Ascending aorta (tissue), 2 donors: ENCODE measurements at regions not wholly inside any gene's neighbourhood (a gene's known extent, or its start where the extent isn't known, plus 50 kb on each side); places are given as distances from the start of the nearest gene placed in this dataset.

ENCODE experiments used
- DNase-seq, 2 donors: peaks; one replicate each; pipeline ENCODE4 v3.0.0-alpha.2; 2019; ENCODE audit warnings: low spot score in 2 of 2
- H3K27ac ChIP-seq, 2 donors: fragments of 200-600 bp; sonication (generic); one replicate each; pipeline ENCODE4 v1.5.1; 2016 to 2017; ENCODE audit warnings: mild to moderate bottlenecking in 1 of 2
- H3K27me3 ChIP-seq: fragments of 200-600 bp; sonication (generic); one replicate; pipeline ENCODE4 v1.5.1; 2017
- H3K36me3 ChIP-seq, 2 donors: fragments of 200-600 bp; sonication (generic); one replicate each; pipeline ENCODE4 v1.5.1; 2016
- H3K4me1 ChIP-seq, 2 donors: fragments of 200-600 bp; sonication (generic); one replicate each; pipeline ENCODE4 v1.5.1; 2016 to 2017; ENCODE audit warnings: mild to moderate bottlenecking in 1 of 2
- H3K4me3 ChIP-seq, 2 donors: fragments of 200-600 bp; sonication (generic); one replicate each; pipeline ENCODE4 v1.5.1; 2016 to 2017; ENCODE audit warnings: mild to moderate bottlenecking in 1 of 2
- H3K9me3 ChIP-seq, 2 donors: fragments of 200-600 bp; sonication (generic); one replicate each; pipeline ENCODE4 v1.5.1; 2016
- CTCF ChIP-seq, 3 experiments: fragments of 200-600 bp in 2 of 3; fragments of 450-650 bp in 1 of 3; sonication (generic) in 2 of 3; IDR thresholded peaks; one replicate each; pipeline ENCODE4 v1.5.1; 2016 to 2019; ENCODE audit warnings: antibody characterized with exemption in 3 of 3, mild to moderate bottlenecking in 1 of 3, moderate library complexity in 1 of 3
- intact Hi-C: fragments of 100-400 bp; cut with DNase I; formaldehyde crosslinking; loops from one replicate; pipeline ENCODE4 v1.15.1; 2023

- no peak for TF ChIP-seq CTCF (IDR thresholded peaks at IDR 0.05)
- Histone ChIP-seq H3K9me3 (no peaks in the 10 kb centered on the region), H3K27ac (no peak overlapping the region), H3K27me3 (no peaks in the 10 kb centered on the region), H3K36me3 (no peaks in the 10 kb centered on the region), H3K4me3 (no peak overlapping the region), H3K4me1 (no peaks in the 10 kb centered on the region)
- DNase-seq: no peak
- intact Hi-C loops: no loop called here
Observed at GRCh38 chr4:178811356-178811755, 1369.1 kb upstream of the AGA start.

- H3K4me3 ChIP-seq: no peak overlapping the region
- no peaks in the 10 kb centered on the region for H3K36me3 ChIP-seq
- TF ChIP-seq CTCF (IDR thresholded peaks at IDR 0.05): no peak
- H3K9me3 ChIP-seq: no peaks in the 10 kb centered on the region
- intact Hi-C loops: no loop called here
- no peak overlapping the region for H3K27ac ChIP-seq
- no peaks in the 10 kb centered on the region for H3K4me1 ChIP-seq
- H3K27me3 ChIP-seq: no peaks in the 10 kb centered on the region
- DNase-seq: no peak
Observed at GRCh38 chr4:178812866-178813265, 1370.6 kb upstream of the AGA start.

- TF ChIP-seq CTCF (IDR thresholded peaks at IDR 0.05): no peak
- Histone ChIP-seq H3K4me3 (no peak overlapping the region), H3K27ac (no peak overlapping the region), H3K36me3 (no peaks in the 10 kb centered on the region), H3K9me3 (no peaks in the 10 kb centered on the region), H3K4me1 (no peaks in the 10 kb centered on the region), H3K27me3 (no peaks in the 10 kb centered on the region)
- DNase-seq: no peak
- intact Hi-C loops: no loop called here
Observed at GRCh38 chr4:178814908-178815307, 1372.7 kb upstream of the AGA start.

GRCh38 chr4:178823673-178824295, 1381.5 kb upstream of the AGA start:
- Histone ChIP-seq H3K27me3 (no peaks in the 10 kb centered on the region), H3K27ac (no peak overlapping the region), H3K9me3 (no peaks in the 10 kb centered on the region), H3K36me3 (no peaks in the 10 kb centered on the region), H3K4me1 (no peaks in the 10 kb centered on the region), H3K4me3 (no peak overlapping the region)
- no peak for DNase-seq
- no peak for TF ChIP-seq CTCF (IDR thresholded peaks at IDR 0.05)
- intact Hi-C loops: no loop called here

GRCh38 chr4:178836865-178837264, 1394.6 kb upstream of the AGA start:
- no peak overlapping the region for H3K27ac ChIP-seq
- H3K4me1 ChIP-seq: no peaks in the 10 kb centered on the region
- no peaks in the 10 kb centered on the region for H3K36me3 ChIP-seq
- DNase-seq: no peak
- no peaks in the 10 kb centered on the region for H3K27me3 ChIP-seq
- intact Hi-C loops: no loop called here
- H3K4me3 ChIP-seq: no peak overlapping the region
- TF ChIP-seq CTCF (IDR thresholded peaks at IDR 0.05): no peak
- no peaks in the 10 kb centered on the region for H3K9me3 ChIP-seq

- no peak overlapping the region for H3K4me3 ChIP-seq
- H3K27ac ChIP-seq: no peak overlapping the region
- no peaks in the 10 kb centered on the region for H3K4me1 ChIP-seq
- no peaks in the 10 kb centered on the region for H3K36me3 ChIP-seq
- intact Hi-C loops: no loop called here
- no peaks in the 10 kb centered on the region for H3K9me3 ChIP-seq
- no peak for TF ChIP-seq CTCF (IDR thresholded peaks at IDR 0.05)
- no peak for DNase-seq
- H3K27me3 ChIP-seq: no peaks in the 10 kb centered on the region
Observed at GRCh38 chr4:178838776-178839175, 1396.5 kb upstream of the AGA start.
